Kidney tubule cell (primary cell): ENCODE measurements at regions not wholly inside any gene's neighbourhood (a gene's known extent, or its start where the extent isn't known, plus 50 kb on each side); places are given as distances from the start of the nearest gene placed in this dataset.
A peak's percentile ranks its signal among the peaks of the same experiment; 100 is the strongest.

Experiments
- DNase-seq: peaks from one replicate; pipeline ENCODE4 v3.0.0-alpha.2; 2018; ENCODE audit warnings: low spot score

- DNase-seq, result no peak
Observed at GRCh38 chr16:72317446-72317845, 145.5 kb upstream of the PMFBP1 start.

- no peak for DNase-seq
Observed at GRCh38 chr16:72313903-72314302, 141.9 kb upstream of the PMFBP1 start.

- no peak for DNase-seq
Observed at GRCh38 chr16:72312828-72313227, 140.9 kb upstream of the PMFBP1 start.

GRCh38 chr16:72311426-72311825, 139.5 kb upstream of the PMFBP1 start:
- DNase-seq, result peak; percentile 49

- no peak for DNase-seq
Observed at GRCh38 chr16:72309001-72309400, 137.0 kb upstream of the PMFBP1 start.

GRCh38 chr16:72308396-72308795, 136.4 kb upstream of the PMFBP1 start:
- DNase-seq, result no peak

- DNase-seq, result no peak
Observed at GRCh38 chr16:72302332-72302731, 130.4 kb upstream of the PMFBP1 start.

- no peak for DNase-seq
Observed at GRCh38 chr16:72301523-72302236, 129.7 kb upstream of the PMFBP1 start.

- DNase-seq, result peak; percentile 42
Observed at GRCh38 chr16:72300892-72301291, 128.9 kb upstream of the PMFBP1 start.

- DNase-seq, result no peak
Observed at GRCh38 chr16:72299684-72300243, 127.8 kb upstream of the PMFBP1 start.

GRCh38 chr16:72298961-72299360, 127.0 kb upstream of the PMFBP1 start:
- no peak for DNase-seq

GRCh38 chr16:72295914-72296313, 124.0 kb upstream of the PMFBP1 start:
- no peak for DNase-seq

GRCh38 chr16:72291531-72291981, 119.6 kb upstream of the PMFBP1 start:
- DNase-seq, result peak; percentile 90

- DNase-seq, result no peak
Observed at GRCh38 chr16:72291121-72291520, 119.2 kb upstream of the PMFBP1 start.

GRCh38 chr16:72287649-72288048, 115.7 kb upstream of the PMFBP1 start:
- DNase-seq, result no peak

- DNase-seq, result no peak
Observed at GRCh38 chr16:72286936-72287620, 115.1 kb upstream of the PMFBP1 start.

GRCh38 chr16:72285728-72286127, 113.8 kb upstream of the PMFBP1 start:
- no peak for DNase-seq

- no peak for DNase-seq
Observed at GRCh38 chr16:72285324-72285723, 113.4 kb upstream of the PMFBP1 start.

- DNase-seq, result no peak
Observed at GRCh38 chr16:72284042-72284789, 112.3 kb upstream of the PMFBP1 start.

GRCh38 chr16:72282362-72282761, 110.4 kb upstream of the PMFBP1 start:
- DNase-seq, result no peak

GRCh38 chr16:72278301-72278700, 106.3 kb upstream of the PMFBP1 start:
- no peak for DNase-seq

- DNase-seq, result no peak
Observed at GRCh38 chr16:72277749-72278148, 105.8 kb upstream of the PMFBP1 start.
